Psoas muscle (tissue), 7 donors: ENCODE measurements at regions not wholly inside any gene's neighbourhood (a gene's known extent, or its start where the extent isn't known, plus 50 kb on each side); places are given as distances from the start of the nearest gene placed in this dataset.

ENCODE experiments used
- ATAC-seq, 4 donors: fragments of 200-7000 bp; cut with Tn5 transposase; one replicate each; pipeline ENCODE4 v1.9.1; 2020; ENCODE audit warnings: moderate library complexity in 3 of 4, mild to moderate bottlenecking in 2 of 4
- DNase-seq, 2 donors: peaks; one replicate each; pipeline ENCODE4 v3.0.0-alpha.2; 2020
- H3K27ac ChIP-seq: fragments of 200-600 bp; one replicate; pipeline ENCODE4 v1.8.0; 2022
- H3K27me3 ChIP-seq, 3 donors: fragments of 200-600 bp in 1 of 3; one replicate each; pipeline versions ENCODE4 v1.6.1 to v1.8.0; 2013 to 2022; ENCODE audit warnings: low read length in 2 of 3, mild to moderate bottlenecking in 2 of 3, moderate library complexity in 1 of 3; ENCODE audit not compliant: insufficient read depth in 3 of 3
- H3K36me3 ChIP-seq, 2 donors: fragments of 200-600 bp in 1 of 2; one replicate each; pipeline versions ENCODE4 v1.6.1 to v1.8.0; 2013 to 2022; ENCODE audit warnings: low read depth in 1 of 2, mild to moderate bottlenecking in 1 of 2, moderate library complexity in 1 of 2; ENCODE audit not compliant: insufficient read depth in 1 of 2
- H3K4me1 ChIP-seq: fragments of 200-600 bp; one replicate; pipeline ENCODE4 v1.8.0; 2022
- H3K4me3 ChIP-seq: fragments of 200-600 bp; one replicate; pipeline ENCODE4 v1.8.0; 2022; ENCODE audit warnings: mild to moderate bottlenecking
- H3K9me3 ChIP-seq: fragments of 200-600 bp; one replicate; pipeline ENCODE4 v1.8.0; 2022
- WGBS, 3 donors: extraction: QIAGEN DNeasy Blood & Tissue Kit; methylation state at CpG; one replicate each; pipeline versions ENCODE4 v1.1.6 to v1.1.7; 2013; 5-methylcytosine and 5-hydroxymethylcytosine counted together
- intact Hi-C, 2 donors: fragments of 100-400 bp; cut with DNase I; formaldehyde crosslinking; loops; one replicate each; pipeline versions ENCODE4 v1.11.0 to v1.14.2; 2022
- TF ChIP-seq, protein P1 (sequence below): fragments of 200-600 bp; IDR thresholded peaks from one replicate; pipeline ENCODE4 v1.8.0; 2022; ENCODE audit warnings: antibody characterized with exemption
- donor health status: healthy with polysubstance abuse.
- donor health status: DM: no; HTN: no; CAD: no; lungs with moderate emphysema.
- donor health status: Bipolar disorder and iron deficiency.
- donor health status: healthy.
- donor health status: DM: yes; HTN: yes; CAD: no.
- donor health status: DM: no; HTN: no; CAD: no.
- donor health status: DM: yes; HTN: yes; CAD: no.

DNA sequence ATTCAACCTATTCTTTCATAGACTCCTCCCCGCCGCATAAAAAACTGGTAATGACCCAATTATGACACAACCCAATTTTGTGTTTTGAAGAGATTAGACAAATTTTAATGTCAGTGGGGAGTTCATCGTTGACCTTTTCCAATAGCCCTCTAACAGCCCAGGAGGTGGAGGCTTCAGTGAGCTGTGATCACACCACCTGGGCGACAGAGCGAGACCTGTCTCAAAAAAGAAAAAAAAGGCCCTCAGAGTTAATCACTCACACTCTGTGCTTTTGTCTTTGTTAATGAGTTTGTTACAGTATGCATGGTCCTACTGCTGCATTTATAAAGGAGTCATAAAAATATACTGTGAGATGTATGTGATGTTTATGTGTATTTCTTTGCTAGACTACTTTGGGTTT, 510.6 kb downstream of the CPS1 start:
- DNase-seq: no peak
- intact Hi-C loops: no loop called here
- 90 to 95% (median 92%) methylated on average over 5 of the region's 5 CpGs for WGBS, 3 donors
- Histone ChIP-seq H3K9me3 (no peaks in the 10 kb centered on the region), H3K4me1 (no peaks in the 10 kb centered on the region), H3K4me3 (no peak overlapping the region), H3K27me3 (no peaks in the 10 kb centered on the region), H3K36me3 (no peaks in the 10 kb centered on the region), H3K27ac (no peak overlapping the region)
- TF ChIP-seq, protein P1, sequence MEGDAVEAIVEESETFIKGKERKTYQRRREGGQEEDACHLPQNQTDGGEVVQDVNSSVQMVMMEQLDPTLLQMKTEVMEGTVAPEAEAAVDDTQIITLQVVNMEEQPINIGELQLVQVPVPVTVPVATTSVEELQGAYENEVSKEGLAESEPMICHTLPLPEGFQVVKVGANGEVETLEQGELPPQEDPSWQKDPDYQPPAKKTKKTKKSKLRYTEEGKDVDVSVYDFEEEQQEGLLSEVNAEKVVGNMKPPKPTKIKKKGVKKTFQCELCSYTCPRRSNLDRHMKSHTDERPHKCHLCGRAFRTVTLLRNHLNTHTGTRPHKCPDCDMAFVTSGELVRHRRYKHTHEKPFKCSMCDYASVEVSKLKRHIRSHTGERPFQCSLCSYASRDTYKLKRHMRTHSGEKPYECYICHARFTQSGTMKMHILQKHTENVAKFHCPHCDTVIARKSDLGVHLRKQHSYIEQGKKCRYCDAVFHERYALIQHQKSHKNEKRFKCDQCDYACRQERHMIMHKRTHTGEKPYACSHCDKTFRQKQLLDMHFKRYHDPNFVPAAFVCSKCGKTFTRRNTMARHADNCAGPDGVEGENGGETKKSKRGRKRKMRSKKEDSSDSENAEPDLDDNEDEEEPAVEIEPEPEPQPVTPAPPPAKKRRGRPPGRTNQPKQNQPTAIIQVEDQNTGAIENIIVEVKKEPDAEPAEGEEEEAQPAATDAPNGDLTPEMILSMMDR: no peak
- no peak for ATAC-seq

DNA sequence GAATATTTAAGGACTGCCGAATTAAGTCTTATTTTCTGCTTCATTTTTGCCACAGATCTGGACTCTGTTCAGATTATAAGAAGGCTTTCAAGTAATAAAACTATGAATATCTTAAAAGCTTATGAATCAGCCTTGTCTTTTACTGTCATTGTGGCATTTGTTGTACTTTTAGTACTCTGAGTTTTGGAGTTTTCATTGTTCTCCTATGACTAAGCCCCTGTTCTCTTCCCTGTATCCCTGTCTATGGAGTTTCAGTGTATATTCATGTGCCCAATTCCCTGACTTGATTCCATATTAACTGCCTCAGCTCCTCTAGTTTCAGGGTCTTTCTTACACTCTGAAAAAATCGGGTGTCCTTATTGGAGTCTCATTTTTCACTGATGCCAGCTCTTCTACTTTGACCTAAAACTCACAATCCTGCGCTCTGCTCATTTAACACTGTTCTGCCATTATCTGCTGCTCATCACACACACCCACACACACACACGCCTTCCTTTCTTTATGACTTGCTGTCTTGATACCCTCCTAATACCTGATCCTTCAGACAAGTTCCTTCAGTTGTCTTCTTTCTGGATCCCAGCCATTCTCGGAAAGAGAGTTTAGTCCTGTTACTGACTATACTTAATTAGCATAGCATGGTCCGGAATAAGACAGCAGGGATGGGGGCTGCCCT, 511.8 kb downstream of the CPS1 start:
- WGBS, 3 donors: 63 to 70% (median 65%) methylated on average over 6 of the region's 6 CpGs
- H3K4me1 ChIP-seq: no peaks in the 10 kb centered on the region
- ATAC-seq: no peak
- TF ChIP-seq, protein P1: no peak
- no peaks in the 10 kb centered on the region for H3K36me3 ChIP-seq
- no peak overlapping the region for H3K4me3 ChIP-seq
- no peak overlapping the region for H3K27ac ChIP-seq
- DNase-seq: no peak
- no peaks in the 10 kb centered on the region for H3K9me3 ChIP-seq
- intact Hi-C loops: no loop called here
- no peaks in the 10 kb centered on the region for H3K27me3 ChIP-seq

DNA sequence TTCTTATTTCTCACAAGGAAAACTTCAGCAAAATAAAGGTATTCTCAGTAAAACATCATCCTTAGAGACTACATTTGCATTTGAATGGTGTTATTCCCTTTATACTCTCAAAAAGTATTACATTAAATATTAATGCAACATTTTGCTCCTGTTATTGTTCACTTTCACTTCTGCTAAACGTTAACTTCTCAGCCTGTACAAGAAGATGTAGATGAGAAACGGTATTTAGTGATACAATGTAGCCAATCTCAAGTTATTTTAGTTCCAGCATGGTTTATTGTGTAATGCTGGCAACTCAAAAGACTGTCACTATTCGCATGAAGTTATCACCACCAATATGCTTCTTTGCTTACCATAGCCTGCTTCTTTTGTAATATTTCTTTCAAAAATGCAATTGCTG, 514.1 kb downstream of the CPS1 start:
- Histone ChIP-seq H3K9me3 (no peaks in the 10 kb centered on the region), H3K4me1 (no peaks in the 10 kb centered on the region), H3K27ac (no peak overlapping the region), H3K27me3 (no peaks in the 10 kb centered on the region), H3K4me3 (no peak overlapping the region), H3K36me3 (no peaks in the 10 kb centered on the region)
- intact Hi-C loops: no loop called here
- DNase-seq (no peak), ATAC-seq (no peak)
- TF ChIP-seq, protein P1: no peak
- WGBS, 3 donors: 63 to 70% (median 69%) methylated on average over 3 of the region's 3 CpGs

DNA sequence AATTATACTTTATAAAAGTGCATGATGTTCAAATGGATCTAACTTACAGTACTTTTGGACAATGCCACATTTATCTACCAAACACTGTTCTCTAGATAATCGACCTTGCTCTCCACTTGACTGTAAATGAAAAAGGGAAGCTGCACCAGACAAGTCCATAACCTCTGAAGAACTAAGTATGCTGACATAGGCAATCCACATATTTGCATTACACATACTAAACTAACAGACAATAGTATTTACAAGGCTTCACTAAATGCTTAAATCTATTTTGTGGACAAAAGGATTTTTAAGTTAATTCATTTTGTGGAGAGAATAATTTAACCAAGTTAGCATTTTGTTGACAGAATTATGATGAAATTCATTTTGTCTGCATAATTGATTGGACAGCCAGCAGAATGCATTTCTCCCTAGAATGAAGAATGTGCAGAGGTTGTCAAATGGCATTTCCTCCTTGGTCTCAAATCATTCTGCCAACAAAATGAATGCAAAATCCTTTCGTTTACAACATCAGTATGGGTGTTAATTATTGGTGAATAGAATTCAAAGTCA, 520.9 kb downstream of the CPS1 start:
- 30 to 51% (median 41%) methylated on average over 2 of the region's 2 CpGs for WGBS, 3 donors
- no peak for DNase-seq
- no peaks in the 10 kb centered on the region for H3K9me3 ChIP-seq
- H3K27me3 ChIP-seq: no peaks in the 10 kb centered on the region
- no peaks in the 10 kb centered on the region for H3K36me3 ChIP-seq
- intact Hi-C loops: no loop called here
- no peaks in the 10 kb centered on the region for H3K4me1 ChIP-seq
- H3K4me3 ChIP-seq: no peak overlapping the region
- H3K27ac ChIP-seq: no peak overlapping the region
- ATAC-seq: no peak
- TF ChIP-seq, protein P1: no peak

DNA sequence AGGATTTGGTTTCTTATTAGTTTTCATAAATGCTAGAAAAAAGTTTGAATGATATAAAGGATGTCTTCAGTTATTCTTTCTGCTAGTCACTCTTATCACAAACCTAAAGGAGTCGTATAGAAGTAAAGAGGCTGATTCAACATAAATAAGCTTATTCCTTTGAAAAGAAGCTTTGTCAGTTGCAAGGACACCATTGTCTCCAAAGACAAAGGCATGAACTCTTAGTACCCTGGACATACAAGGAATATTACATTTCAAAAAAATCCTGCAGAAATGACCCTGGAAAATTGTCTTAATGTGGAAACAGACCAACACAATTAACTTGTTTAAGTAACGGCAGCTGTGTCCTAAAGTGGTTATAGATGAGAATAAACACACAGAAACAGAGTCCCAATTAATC, 528.0 kb downstream of the CPS1 start:
- no peaks in the 10 kb centered on the region for H3K9me3 ChIP-seq
- intact Hi-C loops: no loop called here
- no peaks in the 10 kb centered on the region for H3K4me1 ChIP-seq
- TF ChIP-seq, protein P1: no peak
- H3K4me3 ChIP-seq: no peak overlapping the region
- no peak overlapping the region for H3K27ac ChIP-seq
- H3K36me3 ChIP-seq: no peaks in the 10 kb centered on the region
- DNase-seq (no peak), ATAC-seq (no peak)
- no peaks in the 10 kb centered on the region for H3K27me3 ChIP-seq
- 44 to 51% (median 51%) methylated on average over 2 of the region's 2 CpGs for WGBS, 3 donors
